ENCODE measurements at regions not wholly inside any gene's neighbourhood (a gene's known extent, or its start where the extent isn't known, plus 50 kb on each side); places are given as distances from the start of the nearest gene placed in this dataset.

- no peak overlapping the region for H3K4ac ChIP-seq (ENCODE audit: low read depth in 1 of 2, low read length in 2 of 2)
- H2AFZ ChIP-seq (ENCODE audit: low read depth, low read length), result no peak overlapping the region
- H3K4me1 ChIP-seq (ENCODE audit: control insufficient read depth, insufficient read depth, low read depth, low read length), result no peaks in the 10 kb centered on the region
- no peak for DNase-seq
- H2BK12ac ChIP-seq (ENCODE audit: low read length in 2 of 2), result no peak overlapping the region
- 78% methylated on average over 2 of the region's 2 CpGs for WGBS
- H2BK5ac ChIP-seq (ENCODE audit: low read depth, low read length, poor library complexity, severe bottlenecking), result no peak overlapping the region
- no peak overlapping the region for H4K91ac ChIP-seq (ENCODE audit: low read length)
- H3K4me2 ChIP-seq (ENCODE audit: low read length, poor library complexity, severe bottlenecking), result no peak overlapping the region
- H2BK15ac ChIP-seq (ENCODE audit: low read depth, poor library complexity, severe bottlenecking), result no peak overlapping the region
- no peak overlapping the region for H3K23ac ChIP-seq (ENCODE audit: low read length in 2 of 2)
- no peak overlapping the region for H2AK5ac ChIP-seq (ENCODE audit: low read length, severe bottlenecking)
- H2BK120ac ChIP-seq (ENCODE audit: low read depth, low read length), result no peak overlapping the region
- H3K9me3 ChIP-seq (ENCODE audit: control insufficient read depth, low read length), result no peaks in the 10 kb centered on the region
- no peak overlapping the region for H3K14ac ChIP-seq (ENCODE audit: low read length in 2 of 2)
- H3K27ac ChIP-seq (ENCODE audit: low read length, poor library complexity, severe bottlenecking), result no peak overlapping the region
- H3K4me3 ChIP-seq (ENCODE audit: insufficient read depth in 1 of 2, low read depth in 1 of 2, low read length in 2 of 2), result no peak overlapping the region
- no peak overlapping the region for H3K9ac ChIP-seq (ENCODE audit: low read length)
- H4K8ac ChIP-seq (ENCODE audit: low read length), result no peak overlapping the region
- no peaks in the 10 kb centered on the region for H3K36me3 ChIP-seq (ENCODE audit: control insufficient read depth in 1 of 2, insufficient read depth in 2 of 2, low read depth in 1 of 2, low read length in 2 of 2)
- peaks cover 0 to 6% of the 10 kb centered on the region in 2 experiments for H3K27me3 ChIP-seq (ENCODE audit: control insufficient read depth in 1 of 2, insufficient read depth in 1 of 2, low read length in 2 of 2)
- H3K18ac ChIP-seq (ENCODE audit: low read depth in 1 of 2, low read length in 2 of 2), result no peak overlapping the region
- H3K79me1 ChIP-seq (replicated peaks; ENCODE audit: low read length, poor library complexity, severe bottlenecking), result no peaks in the 10 kb centered on the region
Observed at GRCh38 chr1:232292239-232292638, 337.7 kb downstream of the SIPA1L2 start.

- Histone ChIP-seq H3K9ac (ENCODE audit: low read length) (no peak overlapping the region), H4K91ac (ENCODE audit: low read length) (no peak overlapping the region), H3K36me3 (ENCODE audit: control insufficient read depth in 1 of 2, insufficient read depth in 2 of 2, low read depth in 1 of 2, low read length in 2 of 2) (no peaks in the 10 kb centered on the region), H3K23ac (ENCODE audit: low read length in 2 of 2) (no peak overlapping the region), H2BK120ac (ENCODE audit: low read depth, low read length) (no peak overlapping the region), H2BK12ac (ENCODE audit: low read length in 2 of 2) (no peak overlapping the region), H3K27me3 (ENCODE audit: control insufficient read depth in 1 of 2, insufficient read depth in 1 of 2, low read length in 2 of 2) (peaks cover 0 to 6% of the 10 kb centered on the region in 2 experiments), H2BK5ac (ENCODE audit: low read depth, low read length, poor library complexity, severe bottlenecking) (no peak overlapping the region), H4K8ac (ENCODE audit: low read length) (no peak overlapping the region), H3K79me1 (replicated peaks; ENCODE audit: low read length, poor library complexity, severe bottlenecking) (no peaks in the 10 kb centered on the region), H2AK5ac (ENCODE audit: low read length, severe bottlenecking) (no peak overlapping the region), H3K18ac (ENCODE audit: low read depth in 1 of 2, low read length in 2 of 2) (no peak overlapping the region), H3K9me3 (ENCODE audit: control insufficient read depth, low read length) (no peaks in the 10 kb centered on the region), H3K4ac (ENCODE audit: low read depth in 1 of 2, low read length in 2 of 2) (no peak overlapping the region), H3K14ac (ENCODE audit: low read length in 2 of 2) (no peak overlapping the region), H3K4me1 (ENCODE audit: control insufficient read depth, insufficient read depth, low read depth, low read length) (no peaks in the 10 kb centered on the region), H2AFZ (ENCODE audit: low read depth, low read length) (no peak overlapping the region), H3K4me3 (ENCODE audit: insufficient read depth in 1 of 2, low read depth in 1 of 2, low read length in 2 of 2) (no peak overlapping the region), H3K4me2 (ENCODE audit: low read length, poor library complexity, severe bottlenecking) (no peak overlapping the region), H2BK15ac (ENCODE audit: low read depth, poor library complexity, severe bottlenecking) (no peak overlapping the region), H3K27ac (ENCODE audit: low read length, poor library complexity, severe bottlenecking) (no peak overlapping the region)
- DNase-seq, result no peak
- 100% methylated on average over 1 of the region's 1 CpG for WGBS
Observed at GRCh38 chr1:232291681-232292080, 338.3 kb downstream of the SIPA1L2 start.

GRCh38 chr1:232291261-232291660 is 338.7 kb downstream of the SIPA1L2 start:
- Histone ChIP-seq H3K27me3 (ENCODE audit: control insufficient read depth in 1 of 2, insufficient read depth in 1 of 2, low read length in 2 of 2) (peaks cover 0 to 6% of the 10 kb centered on the region in 2 experiments), H3K18ac (ENCODE audit: low read depth in 1 of 2, low read length in 2 of 2) (no peak overlapping the region), H3K36me3 (ENCODE audit: control insufficient read depth in 1 of 2, insufficient read depth in 2 of 2, low read depth in 1 of 2, low read length in 2 of 2) (no peaks in the 10 kb centered on the region), H3K9me3 (ENCODE audit: control insufficient read depth, low read length) (no peaks in the 10 kb centered on the region), H2AK5ac (ENCODE audit: low read length, severe bottlenecking) (no peak overlapping the region), H3K4ac (ENCODE audit: low read depth in 1 of 2, low read length in 2 of 2) (no peak overlapping the region), H3K23ac (ENCODE audit: low read length in 2 of 2) (no peak overlapping the region), H3K14ac (ENCODE audit: low read length in 2 of 2) (no peak overlapping the region), H2BK15ac (ENCODE audit: low read depth, poor library complexity, severe bottlenecking) (no peak overlapping the region), H3K4me2 (ENCODE audit: low read length, poor library complexity, severe bottlenecking) (no peak overlapping the region), H2BK120ac (ENCODE audit: low read depth, low read length) (no peak overlapping the region), H3K79me1 (replicated peaks; ENCODE audit: low read length, poor library complexity, severe bottlenecking) (no peaks in the 10 kb centered on the region), H4K91ac (ENCODE audit: low read length) (no peak overlapping the region), H2BK12ac (ENCODE audit: low read length in 2 of 2) (no peak overlapping the region), H2AFZ (ENCODE audit: low read depth, low read length) (no peak overlapping the region), H3K27ac (ENCODE audit: low read length, poor library complexity, severe bottlenecking) (no peak overlapping the region), H3K9ac (ENCODE audit: low read length) (no peak overlapping the region), H3K4me3 (ENCODE audit: insufficient read depth in 1 of 2, low read depth in 1 of 2, low read length in 2 of 2) (no peak overlapping the region), H4K8ac (ENCODE audit: low read length) (peak overlapping the region; percentile 40), H3K4me1 (ENCODE audit: control insufficient read depth, insufficient read depth, low read depth, low read length) (no peaks in the 10 kb centered on the region), H2BK5ac (ENCODE audit: low read depth, low read length, poor library complexity, severe bottlenecking) (no peak overlapping the region)
- DNase-seq, result no peak
- WGBS, result 95% methylated on average over 4 of the region's 4 CpGs

- Histone ChIP-seq H4K8ac (ENCODE audit: low read length) (no peak overlapping the region), H3K18ac (ENCODE audit: low read depth in 1 of 2, low read length in 2 of 2) (no peak overlapping the region), H3K36me3 (ENCODE audit: control insufficient read depth in 1 of 2, insufficient read depth in 2 of 2, low read depth in 1 of 2, low read length in 2 of 2) (no peaks in the 10 kb centered on the region), H3K14ac (ENCODE audit: low read length in 2 of 2) (no peak overlapping the region), H3K4me1 (ENCODE audit: control insufficient read depth, insufficient read depth, low read depth, low read length) (no peaks in the 10 kb centered on the region), H2BK5ac (ENCODE audit: low read depth, low read length, poor library complexity, severe bottlenecking) (no peak overlapping the region), H3K27me3 (ENCODE audit: control insufficient read depth in 1 of 2, insufficient read depth in 1 of 2, low read length in 2 of 2) (peaks cover 0 to 6% of the 10 kb centered on the region in 2 experiments), H2BK15ac (ENCODE audit: low read depth, poor library complexity, severe bottlenecking) (no peak overlapping the region), H3K23ac (ENCODE audit: low read length in 2 of 2) (no peak overlapping the region), H2BK12ac (ENCODE audit: low read length in 2 of 2) (no peak overlapping the region), H4K91ac (ENCODE audit: low read length) (no peak overlapping the region), H3K79me1 (replicated peaks; ENCODE audit: low read length, poor library complexity, severe bottlenecking) (no peaks in the 10 kb centered on the region), H3K4ac (ENCODE audit: low read depth in 1 of 2, low read length in 2 of 2) (no peak overlapping the region), H3K9ac (ENCODE audit: low read length) (no peak overlapping the region), H3K27ac (ENCODE audit: low read length, poor library complexity, severe bottlenecking) (no peak overlapping the region), H2AFZ (ENCODE audit: low read depth, low read length) (no peak overlapping the region), H3K4me2 (ENCODE audit: low read length, poor library complexity, severe bottlenecking) (no peak overlapping the region), H2AK5ac (ENCODE audit: low read length, severe bottlenecking) (no peak overlapping the region), H3K9me3 (ENCODE audit: control insufficient read depth, low read length) (no peaks in the 10 kb centered on the region), H2BK120ac (ENCODE audit: low read depth, low read length) (no peak overlapping the region), H3K4me3 (ENCODE audit: insufficient read depth in 1 of 2, low read depth in 1 of 2, low read length in 2 of 2) (no peak overlapping the region)
- DNase-seq, result no peak
Observed at GRCh38 chr1:232290570-232290969, 339.4 kb downstream of the SIPA1L2 start.

Measured in mesenchymal stem cell (in vitro differentiated cells and primary cell).